Activated CD4-positive, alpha-beta T cell treated with anti-CD3 and anti-CD28 coated beads for 4 hours (primary cell): ENCODE measurements at regions not wholly inside any gene's neighbourhood (a gene's known extent, or its start where the extent isn't known, plus 50 kb on each side); places are given as distances from the start of the nearest gene placed in this dataset.

ENCODE experiments used
- DNase-seq, 2 donors: peaks; one replicate each; pipeline ENCODE4 v3.0.0-alpha.2; 2020

GRCh38 chr14:38074081-38074480, 133.6 kb upstream of the SSTR1 start:
- DNase-seq, result no peak

DNA sequence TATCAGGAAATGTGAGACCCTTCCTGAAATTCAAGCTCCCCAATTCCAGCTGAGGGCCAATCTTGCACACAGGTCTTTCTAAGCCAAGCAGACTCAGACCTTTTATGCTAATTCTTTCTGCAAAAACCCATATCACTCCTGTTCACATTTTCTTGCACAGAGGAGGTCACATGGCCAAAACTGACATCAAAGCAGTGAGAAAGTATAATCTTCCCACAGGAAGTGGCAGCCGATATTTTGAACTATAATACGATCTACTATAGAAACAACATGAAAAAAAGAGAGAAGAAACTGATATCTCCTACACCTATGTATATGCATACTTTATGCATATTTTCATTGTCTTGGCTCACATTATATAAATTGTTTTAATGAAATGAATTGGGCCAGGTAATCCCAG, 132.9 kb upstream of the SSTR1 start:
- no peak for DNase-seq

GRCh38 chr14:38078393-38078792, 129.3 kb upstream of the SSTR1 start:
- peak; percentile 32 to 35 for DNase-seq

- no peak for DNase-seq
Measured at GRCh38 chr14:38079268-38079667, 128.4 kb upstream of the SSTR1 start.

DNA sequence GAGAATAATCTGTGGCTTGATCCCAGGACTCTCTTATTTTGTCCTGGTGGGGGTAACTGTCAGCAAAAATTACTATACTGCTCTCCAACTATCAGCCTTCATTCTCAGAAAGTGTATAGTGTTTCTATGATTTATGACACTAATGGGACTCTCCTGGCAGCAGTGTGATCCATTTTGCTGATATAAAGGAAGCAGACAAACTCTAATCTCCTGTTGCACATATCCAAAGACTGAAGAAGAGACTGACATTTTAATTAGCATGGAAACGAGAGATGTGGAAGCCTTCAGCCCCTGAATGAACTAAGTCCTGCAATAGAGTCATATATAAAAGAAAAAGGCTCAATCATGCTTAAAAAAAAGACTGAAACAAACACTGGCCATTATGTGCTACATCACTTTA, 127.8 kb upstream of the SSTR1 start:
- no peak for DNase-seq

DNA sequence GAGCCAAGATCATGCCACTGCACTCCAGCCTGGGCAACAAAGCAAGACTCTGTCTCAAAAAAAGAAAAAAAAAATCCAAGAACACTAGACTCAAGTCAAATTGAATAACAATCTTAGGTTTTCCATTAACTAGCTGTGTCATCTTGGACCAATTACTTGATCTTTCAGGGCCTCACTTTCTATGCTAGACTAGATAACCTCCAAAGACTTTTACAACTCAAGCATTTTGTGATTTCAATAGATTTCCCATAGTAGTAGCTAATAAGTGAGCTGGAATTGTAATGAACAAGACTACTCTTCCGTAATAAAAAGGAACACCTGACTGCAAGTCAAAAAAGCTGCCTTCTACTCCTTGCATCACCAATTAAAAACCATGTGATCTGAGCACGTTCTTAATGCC, 127.0 kb upstream of the SSTR1 start:
- DNase-seq, result no peak

DNA sequence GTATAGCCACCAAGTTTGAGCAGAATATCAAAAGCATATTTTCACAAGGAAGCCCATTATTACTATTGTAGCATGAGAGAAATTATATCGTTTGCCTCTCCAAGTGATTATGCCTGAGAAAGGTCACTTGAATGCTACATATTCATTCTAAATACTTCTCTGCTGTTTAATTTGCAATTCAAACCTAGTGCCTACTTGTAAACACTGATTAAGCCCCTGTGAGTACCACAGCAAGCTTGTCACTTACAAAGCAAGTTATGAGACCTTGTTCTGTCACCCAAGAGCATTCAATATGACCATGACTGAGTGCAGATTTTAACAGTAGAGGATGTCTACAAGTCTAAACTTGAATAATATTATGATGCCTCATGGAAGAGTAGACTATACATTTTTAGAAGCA, 124.7 kb upstream of the SSTR1 start:
- DNase-seq, result no peak

DNA sequence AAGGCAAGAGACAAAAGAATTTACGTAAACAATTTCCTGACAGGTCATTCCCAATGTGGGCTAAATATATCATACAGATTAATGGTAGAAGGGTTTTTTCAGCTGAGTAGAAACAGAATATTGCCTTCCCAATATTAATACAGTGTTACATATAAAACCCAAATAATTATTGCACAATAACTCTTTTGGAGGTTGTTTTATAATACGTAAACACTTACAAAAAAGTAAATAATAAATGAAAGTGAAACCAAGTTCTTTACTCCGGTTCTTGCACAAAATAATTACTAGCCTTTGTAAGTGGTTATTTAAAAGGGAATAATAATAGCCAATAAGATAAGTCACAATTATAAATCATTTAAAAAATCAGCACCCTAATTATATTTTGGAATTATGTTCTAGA, 118.6 kb upstream of the SSTR1 start:
- DNase-seq, result no peak

DNA sequence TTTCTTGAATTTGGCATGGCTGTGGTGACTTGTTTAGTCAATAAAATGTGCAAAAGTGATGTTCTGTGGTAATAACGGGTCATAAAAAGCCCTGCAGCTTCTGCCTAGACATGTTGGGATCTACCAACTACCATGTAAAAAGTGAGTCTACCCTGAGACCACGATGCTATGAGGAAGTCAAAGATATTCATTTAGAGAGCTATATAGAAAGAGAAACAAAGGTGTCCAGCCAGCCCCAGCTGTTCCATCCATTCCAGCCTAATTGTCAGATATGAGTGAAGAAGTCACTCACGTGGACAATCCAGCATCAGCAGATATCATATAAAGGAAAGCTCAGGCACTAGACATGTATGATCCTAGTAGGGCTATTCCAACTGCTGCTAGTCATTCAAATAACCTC, 117.2 kb upstream of the SSTR1 start:
- DNase-seq, result no peak

DNA sequence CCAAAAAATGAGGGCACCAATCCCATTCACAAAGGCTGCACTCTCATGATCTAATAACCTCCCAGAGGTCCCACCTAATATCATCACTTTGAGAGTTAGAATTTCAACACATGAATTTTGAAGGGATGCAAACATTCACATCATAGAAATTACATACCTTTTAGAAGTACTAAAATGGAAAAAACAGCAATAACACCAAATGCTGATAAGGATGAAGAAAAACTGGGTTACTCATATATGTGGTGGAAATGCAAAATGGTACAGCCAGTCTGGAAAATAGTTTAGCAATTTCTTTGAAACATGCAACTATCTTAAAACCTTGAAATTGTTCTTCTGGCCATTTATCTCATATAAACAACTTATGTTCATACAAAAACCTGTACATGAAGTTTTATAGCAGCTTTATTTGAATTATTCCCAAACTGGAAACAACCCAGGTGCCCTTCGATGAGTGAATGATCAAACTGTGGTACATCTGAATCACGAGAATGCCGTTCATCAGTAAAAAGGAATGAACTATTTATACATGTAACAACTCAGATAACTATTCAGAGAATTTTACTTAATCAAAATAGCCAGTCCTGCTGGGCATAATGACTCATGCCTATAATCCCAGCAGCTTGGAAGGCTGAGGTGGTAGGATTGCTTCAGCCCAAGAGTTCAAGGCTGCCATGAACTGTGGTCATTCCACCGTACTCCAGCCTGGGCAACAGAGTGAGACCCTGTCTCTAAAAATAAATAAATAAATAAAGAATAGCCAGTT, 109.4 kb upstream of the SSTR1 start:
- no peak for DNase-seq

DNA sequence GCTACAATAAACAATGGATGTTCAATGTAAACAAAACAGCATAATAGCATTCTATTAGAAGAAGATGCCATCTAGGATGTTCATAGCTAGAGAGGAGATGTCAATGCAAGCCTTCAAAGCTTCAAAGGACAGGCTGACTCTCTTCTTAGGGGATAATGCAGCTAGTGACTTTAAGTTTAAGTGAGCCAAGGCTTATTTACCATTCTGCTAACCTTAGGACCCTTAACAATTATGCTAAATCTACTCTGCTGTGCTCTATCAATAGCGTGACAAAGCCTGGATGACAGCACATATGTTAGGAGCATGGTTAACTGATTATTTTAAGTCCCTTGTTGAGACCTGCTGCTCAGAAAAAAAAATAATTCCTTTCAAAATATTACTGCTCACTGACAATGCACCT, 106.0 kb upstream of the SSTR1 start:
- no peak for DNase-seq

DNA sequence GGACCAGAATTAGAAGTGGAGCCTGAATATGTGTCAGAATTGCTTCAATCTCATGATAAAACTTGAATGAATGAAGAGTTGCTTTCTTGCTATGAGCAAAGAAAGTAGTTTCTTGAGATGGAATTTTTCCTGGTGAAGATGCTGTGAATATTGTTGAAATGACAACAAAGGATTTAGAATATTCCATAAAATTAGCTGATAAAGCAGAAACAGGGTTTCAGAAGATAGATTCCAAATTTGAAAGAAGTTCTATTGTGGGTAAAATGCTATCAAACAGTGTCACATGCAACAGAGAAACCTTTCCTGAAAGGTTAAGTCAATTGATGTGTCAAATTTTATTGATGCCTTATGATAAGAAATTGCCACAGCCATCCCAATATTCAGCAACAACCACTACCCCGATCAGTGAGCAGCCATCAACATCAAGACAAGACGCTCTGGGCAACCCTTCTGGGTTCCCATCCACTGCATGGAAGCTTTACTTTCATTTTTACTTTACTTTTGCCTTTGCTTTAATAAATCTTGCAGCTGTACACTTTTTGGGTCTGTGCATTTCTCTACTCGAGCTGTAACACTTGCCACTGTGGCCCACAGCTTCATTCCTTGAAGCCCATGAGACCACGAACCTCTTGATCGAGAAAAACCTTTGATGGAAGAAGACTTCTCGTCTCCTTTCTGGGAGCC, 104.0 kb upstream of the SSTR1 start:
- DNase-seq, result no peak

DNA sequence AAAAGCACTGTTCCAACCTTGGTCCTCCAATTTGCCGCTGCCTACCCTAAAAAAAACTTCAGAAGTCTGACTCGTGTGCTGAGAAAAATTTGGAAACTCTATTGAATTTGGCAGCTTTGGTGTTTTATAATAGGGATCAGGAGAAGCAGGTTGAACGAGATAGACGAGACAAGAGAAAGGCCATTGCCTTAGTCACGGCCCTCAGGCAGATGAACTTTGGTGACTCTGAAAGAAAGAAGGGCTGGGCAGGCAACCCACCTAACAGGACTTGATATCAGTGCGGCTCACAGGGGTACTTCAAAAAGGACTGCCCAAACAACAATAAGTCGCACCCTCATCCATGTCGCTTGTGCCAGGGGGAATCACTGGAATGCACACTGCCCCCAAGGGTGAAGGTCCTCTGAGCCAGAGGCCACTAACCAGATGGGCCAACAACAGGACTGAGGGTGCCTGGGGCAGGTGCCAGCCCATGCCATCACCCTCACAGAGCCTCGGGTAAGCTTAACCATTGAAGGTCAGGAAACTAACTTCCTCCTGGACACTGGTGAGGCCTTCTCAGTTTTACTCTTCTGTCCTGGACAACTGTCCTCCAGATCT, 102.5 kb upstream of the SSTR1 start:
- no peak for DNase-seq

DNA sequence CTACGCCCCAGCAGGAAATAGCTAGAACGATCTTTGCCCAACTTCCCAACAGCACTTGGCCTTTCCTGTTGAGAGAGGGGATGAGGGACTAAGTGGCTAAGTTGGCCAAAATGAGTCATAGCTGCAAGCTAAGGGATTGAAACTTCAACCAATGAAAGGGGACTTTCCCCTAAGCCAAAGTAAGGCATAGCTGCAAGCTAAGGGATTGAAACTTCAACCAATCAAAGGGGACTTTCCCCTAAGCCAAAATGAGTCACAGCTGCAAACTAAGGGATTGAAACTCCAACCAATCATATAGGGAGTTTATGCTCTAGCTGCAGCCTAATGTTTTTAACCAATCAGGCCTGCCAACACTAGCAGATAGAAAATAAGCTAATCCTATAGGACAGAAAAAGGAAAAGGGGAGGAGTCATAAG, 100.5 kb upstream of the SSTR1 start:
- no peak for DNase-seq

DNA sequence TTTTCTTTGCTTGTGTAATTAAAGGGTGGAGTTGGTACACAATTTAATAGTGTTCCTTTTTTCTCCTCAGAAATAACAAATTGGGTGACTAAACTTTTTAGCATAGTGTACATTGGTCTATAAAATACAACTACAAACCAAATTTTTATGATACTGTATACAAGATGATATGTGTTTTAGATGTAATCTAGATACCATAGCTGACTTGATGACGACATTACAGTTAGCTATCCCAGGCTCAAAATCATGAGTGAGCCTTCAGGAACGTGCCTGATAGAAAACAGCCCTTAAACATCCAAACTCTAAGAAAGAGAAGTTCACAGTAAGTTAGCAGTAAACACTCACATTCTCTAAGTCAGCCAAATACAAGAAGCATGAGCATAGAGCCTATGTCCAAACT, 99.0 kb upstream of the SSTR1 start:
- no peak for DNase-seq

DNA sequence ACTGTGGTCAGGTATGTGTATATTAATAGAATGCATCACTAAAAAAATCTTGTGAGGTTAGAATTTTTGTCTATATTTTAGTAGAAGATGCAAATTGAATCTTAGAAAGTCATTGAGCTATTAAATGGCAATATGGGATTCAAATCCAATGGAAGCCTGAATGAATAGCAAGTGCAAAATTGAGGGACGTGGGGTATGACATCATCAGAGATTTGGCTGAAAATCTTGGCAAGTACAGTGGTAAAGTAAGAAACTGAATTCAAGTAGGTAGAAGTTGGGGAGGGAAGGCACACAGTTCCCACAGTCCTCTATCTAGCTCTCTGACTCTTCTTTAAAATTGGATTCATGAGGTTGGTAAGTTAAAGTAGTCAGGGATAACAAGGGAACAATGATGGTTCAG, 97.4 kb upstream of the SSTR1 start:
- no peak for DNase-seq

DNA sequence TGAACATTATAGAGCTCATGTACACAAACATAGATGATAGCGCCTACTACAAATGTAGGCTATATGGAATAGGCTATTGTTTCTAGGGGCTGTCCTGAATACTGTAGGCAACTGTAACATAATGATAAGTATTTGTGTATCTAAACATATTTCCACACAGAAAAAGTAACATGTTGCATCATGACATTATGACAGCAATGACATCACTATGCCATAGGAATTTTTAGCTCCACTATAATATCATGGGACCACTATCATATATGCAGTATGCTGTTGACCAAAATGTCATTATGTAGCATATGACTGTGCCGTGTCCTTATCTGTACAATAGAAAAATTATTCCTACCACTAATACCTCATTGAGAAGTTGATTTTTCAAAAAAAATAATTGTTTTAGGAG, 96.7 kb upstream of the SSTR1 start:
- DNase-seq, result no peak

GRCh38 chr14:38113546-38113945, 94.2 kb upstream of the SSTR1 start:
- DNase-seq, result no peak

- no peak for DNase-seq
Measured at GRCh38 chr14:38116895-38117294, 90.8 kb upstream of the SSTR1 start.

DNA sequence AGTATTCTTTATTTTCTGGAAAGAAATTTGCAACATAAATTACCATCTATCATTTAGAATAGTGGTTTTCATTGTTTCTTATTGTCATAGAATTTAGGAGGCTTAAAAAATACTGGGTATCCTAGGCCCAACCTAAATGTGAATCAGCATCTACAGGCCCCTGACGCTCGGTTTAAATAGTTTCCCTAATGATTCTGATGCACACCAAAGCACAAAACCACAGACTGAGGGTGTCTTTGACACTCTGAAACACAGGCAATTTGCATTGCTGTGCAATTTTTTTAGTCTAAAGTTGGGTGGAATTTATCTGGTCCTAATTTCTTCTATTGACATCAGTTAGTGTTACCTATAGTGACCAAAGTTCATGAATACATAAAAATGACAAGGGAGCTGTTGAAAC, 87.6 kb upstream of the SSTR1 start:
- DNase-seq, result no peak

- no peak for DNase-seq
Measured at GRCh38 chr14:38121320-38122020, 86.2 kb upstream of the SSTR1 start.

DNA sequence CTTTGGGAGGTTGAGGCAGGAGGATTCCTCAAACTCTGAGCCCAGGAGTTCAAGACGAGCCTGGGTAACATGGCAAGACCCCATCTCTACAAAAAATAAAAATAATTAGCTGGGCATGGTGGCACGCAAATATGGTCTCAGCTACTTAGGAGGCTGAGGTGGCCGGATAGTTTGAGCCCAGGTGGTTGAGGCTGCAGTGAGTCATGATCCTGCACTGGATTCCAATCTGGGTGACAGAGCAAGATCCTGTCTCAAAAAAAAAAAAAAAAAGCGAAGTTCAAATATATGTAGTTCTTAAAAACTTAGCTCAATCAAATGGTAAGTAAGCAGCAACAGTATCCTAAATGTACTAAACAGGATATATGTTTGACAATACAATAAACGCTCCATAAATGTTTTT, 85.5 kb upstream of the SSTR1 start:
- no peak for DNase-seq

DNA sequence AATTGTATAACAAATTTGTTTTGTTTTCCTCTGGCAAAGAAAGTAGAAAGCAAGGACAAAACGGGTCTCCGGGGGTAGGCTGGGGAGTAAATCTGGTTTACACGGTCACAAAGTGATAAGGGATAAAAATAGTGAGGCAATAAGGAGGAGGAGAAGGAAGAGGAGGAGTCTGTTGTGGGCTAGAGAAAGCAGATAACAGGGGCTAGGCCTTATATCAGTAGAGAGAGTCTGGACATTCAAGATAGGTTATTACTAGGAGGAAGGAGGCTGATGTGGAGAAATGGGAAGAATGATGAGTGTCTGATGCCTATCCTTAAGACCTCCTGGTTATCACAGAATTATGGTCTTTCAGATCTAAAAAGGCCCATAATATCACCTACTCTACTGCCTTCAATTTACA, 83.2 kb upstream of the SSTR1 start:
- DNase-seq, result no peak
